ENCODE measurements at regions not wholly inside any gene's neighbourhood (a gene's known extent, or its start where the extent isn't known, plus 50 kb on each side); places are given as distances from the start of the nearest gene placed in this dataset.
A peak's percentile ranks its signal among the peaks of the same experiment; 100 is the strongest.

DNA sequence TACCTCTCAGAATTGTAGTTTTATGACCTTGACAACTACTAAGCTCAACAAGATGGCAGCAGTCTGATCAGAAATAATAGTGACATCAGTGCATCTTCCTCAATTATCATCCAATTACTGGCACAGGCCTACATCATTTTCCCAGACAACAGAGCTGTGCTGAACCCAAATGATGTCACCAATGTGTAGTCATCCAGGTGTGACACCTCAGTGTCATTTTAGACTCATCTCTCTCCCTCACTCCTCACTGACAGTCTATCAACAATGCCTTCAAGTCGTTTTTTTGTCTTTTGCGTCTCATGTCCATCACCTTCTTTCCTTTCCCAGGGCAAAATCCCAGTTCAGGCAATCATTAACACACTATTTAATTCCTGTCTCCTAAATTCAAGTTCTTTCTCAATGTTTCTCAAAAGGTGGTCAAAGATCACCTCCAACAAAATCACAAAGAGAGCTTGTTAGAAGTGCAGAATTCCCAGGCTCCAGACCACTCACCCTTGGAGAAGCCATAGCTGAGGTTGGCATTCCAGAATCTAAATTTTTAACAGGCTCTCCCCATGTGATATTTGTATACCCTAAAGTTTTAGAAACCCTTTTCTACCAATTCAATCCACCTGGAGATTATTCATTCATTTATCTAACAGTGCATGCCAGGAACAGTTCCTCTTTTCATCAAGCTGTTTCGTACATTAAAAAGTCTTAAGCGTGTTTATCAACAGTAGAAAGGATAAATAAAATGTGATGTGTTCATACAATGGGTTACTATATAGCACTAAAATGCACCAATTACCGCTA lies 125.3 kb upstream of the KLF7 start (continued):
- TF ChIP-seq, protein P1, sequence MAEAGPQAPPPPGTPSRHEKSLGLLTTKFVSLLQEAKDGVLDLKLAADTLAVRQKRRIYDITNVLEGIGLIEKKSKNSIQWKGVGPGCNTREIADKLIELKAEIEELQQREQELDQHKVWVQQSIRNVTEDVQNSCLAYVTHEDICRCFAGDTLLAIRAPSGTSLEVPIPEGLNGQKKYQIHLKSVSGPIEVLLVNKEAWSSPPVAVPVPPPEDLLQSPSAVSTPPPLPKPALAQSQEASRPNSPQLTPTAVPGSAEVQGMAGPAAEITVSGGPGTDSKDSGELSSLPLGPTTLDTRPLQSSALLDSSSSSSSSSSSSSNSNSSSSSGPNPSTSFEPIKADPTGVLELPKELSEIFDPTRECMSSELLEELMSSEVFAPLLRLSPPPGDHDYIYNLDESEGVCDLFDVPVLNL (IDR thresholded peaks at IDR 0.05; ENCODE audit: low read depth, low read length), result no peak
- TF ChIP-seq CEBPB (IDR thresholded peaks at IDR 0.05; ENCODE audit: borderline replicate concordance in 1 of 2, low read depth in 2 of 2, low read length in 2 of 2) (no peak), GATAD2B (conservative IDR thresholded peaks at IDR 0.05; ENCODE audit: low read depth) (no peak), RB1 (IDR thresholded peaks at IDR 0.05; ENCODE audit: borderline replicate concordance) (no peak), JUNB (IDR thresholded peaks at IDR 0.05) (peak; percentile 62), NFIC (IDR thresholded peaks at IDR 0.05; ENCODE audit: low read depth, low read length) (0 out of 2 replicates have a peak, but pooled peaks have one; percentile 42), EED (IDR thresholded peaks at IDR 0.05; ENCODE audit: low read depth) (peak; percentile 53), ZZZ3 (IDR thresholded peaks at IDR 0.05; ENCODE audit: control insufficient read depth, insufficient read length, low read depth) (no peak), SUPT20H (IDR thresholded peaks at IDR 0.05; ENCODE audit: borderline replicate concordance, control insufficient read depth, low read depth, low read length) (no peak), MTA3 (IDR thresholded peaks at IDR 0.05; ENCODE audit: borderline replicate concordance, low read length) (peak; percentile 45; the same call in 1 of the 2 replicates), PML (IDR thresholded peaks at IDR 0.05; ENCODE audit: low read length) (no peak), MXI1 (IDR thresholded peaks at IDR 0.05; ENCODE audit: low read depth, low read length) (no peak)
- TF ChIP-seq, protein P2, sequence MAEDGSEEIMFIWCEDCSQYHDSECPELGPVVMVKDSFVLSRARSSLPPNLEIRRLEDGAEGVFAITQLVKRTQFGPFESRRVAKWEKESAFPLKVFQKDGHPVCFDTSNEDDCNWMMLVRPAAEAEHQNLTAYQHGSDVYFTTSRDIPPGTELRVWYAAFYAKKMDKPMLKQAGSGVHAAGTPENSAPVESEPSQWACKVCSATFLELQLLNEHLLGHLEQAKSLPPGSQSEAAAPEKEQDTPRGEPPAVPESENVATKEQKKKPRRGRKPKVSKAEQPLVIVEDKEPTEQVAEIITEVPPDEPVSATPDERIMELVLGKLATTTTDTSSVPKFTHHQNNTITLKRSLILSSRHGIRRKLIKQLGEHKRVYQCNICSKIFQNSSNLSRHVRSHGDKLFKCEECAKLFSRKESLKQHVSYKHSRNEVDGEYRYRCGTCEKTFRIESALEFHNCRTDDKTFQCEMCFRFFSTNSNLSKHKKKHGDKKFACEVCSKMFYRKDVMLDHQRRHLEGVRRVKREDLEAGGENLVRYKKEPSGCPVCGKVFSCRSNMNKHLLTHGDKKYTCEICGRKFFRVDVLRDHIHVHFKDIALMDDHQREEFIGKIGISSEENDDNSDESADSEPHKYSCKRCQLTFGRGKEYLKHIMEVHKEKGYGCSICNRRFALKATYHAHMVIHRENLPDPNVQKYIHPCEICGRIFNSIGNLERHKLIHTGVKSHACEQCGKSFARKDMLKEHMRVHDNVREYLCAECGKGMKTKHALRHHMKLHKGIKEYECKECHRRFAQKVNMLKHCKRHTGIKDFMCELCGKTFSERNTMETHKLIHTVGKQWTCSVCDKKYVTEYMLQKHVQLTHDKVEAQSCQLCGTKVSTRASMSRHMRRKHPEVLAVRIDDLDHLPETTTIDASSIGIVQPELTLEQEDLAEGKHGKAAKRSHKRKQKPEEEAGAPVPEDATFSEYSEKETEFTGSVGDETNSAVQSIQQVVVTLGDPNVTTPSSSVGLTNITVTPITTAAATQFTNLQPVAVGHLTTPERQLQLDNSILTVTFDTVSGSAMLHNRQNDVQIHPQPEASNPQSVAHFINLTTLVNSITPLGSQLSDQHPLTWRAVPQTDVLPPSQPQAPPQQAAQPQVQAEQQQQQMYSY (CRISPR knock-in tag; IDR thresholded peaks at IDR 0.05), result no peak
- TF ChIP-seq, protein P3, sequence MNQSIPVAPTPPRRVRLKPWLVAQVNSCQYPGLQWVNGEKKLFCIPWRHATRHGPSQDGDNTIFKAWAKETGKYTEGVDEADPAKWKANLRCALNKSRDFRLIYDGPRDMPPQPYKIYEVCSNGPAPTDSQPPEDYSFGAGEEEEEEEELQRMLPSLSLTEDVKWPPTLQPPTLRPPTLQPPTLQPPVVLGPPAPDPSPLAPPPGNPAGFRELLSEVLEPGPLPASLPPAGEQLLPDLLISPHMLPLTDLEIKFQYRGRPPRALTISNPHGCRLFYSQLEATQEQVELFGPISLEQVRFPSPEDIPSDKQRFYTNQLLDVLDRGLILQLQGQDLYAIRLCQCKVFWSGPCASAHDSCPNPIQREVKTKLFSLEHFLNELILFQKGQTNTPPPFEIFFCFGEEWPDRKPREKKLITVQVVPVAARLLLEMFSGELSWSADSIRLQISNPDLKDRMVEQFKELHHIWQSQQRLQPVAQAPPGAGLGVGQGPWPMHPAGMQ (IDR thresholded peaks at IDR 0.05; ENCODE audit: borderline replicate concordance), result no peak

Data from GM12878 (cell line).